ENCODE measurements at regions not wholly inside any gene's neighbourhood (a gene's known extent, or its start where the extent isn't known, plus 50 kb on each side); places are given as distances from the start of the nearest gene placed in this dataset.

- TF ChIP-seq CTCF (IDR thresholded peaks at IDR 0.05; ENCODE audit: poor library complexity, severe bottlenecking) (no peak), EP300 (conservative IDR thresholded peaks at IDR 0.05; ENCODE audit: poor library complexity, severe bottlenecking) (no peak)
Measured at GRCh38 chr2:66815886-66816285, 381.0 kb downstream of the MEIS1 start.
